Fibroblast of lung (primary cell): ENCODE measurements at regions not wholly inside any gene's neighbourhood (a gene's known extent, or its start where the extent isn't known, plus 50 kb on each side); places are given as distances from the start of the nearest gene placed in this dataset.

Source experiments
- CTCF ChIP-seq, 2 donors: IDR thresholded peaks in 1 of 2; conservative IDR thresholded peaks in 1 of 2; 1 replicate in 1 of 2; 2 replicates in 1 of 2; pipeline ENCODE4 v1.5.1; 2011 to 2012; ENCODE audit warnings: low read length in 2 of 2, control low read depth in 1 of 2, inconsistent platforms in 1 of 2, low read depth in 1 of 2, mild to moderate bottlenecking in 1 of 2
- EZH2 ChIP-seq: IDR thresholded peaks from 2 replicates; pipeline ENCODE4 v1.5.1; 2012; ENCODE audit warnings: low read length, control low read depth, mild to moderate bottlenecking; ENCODE audit errors: missing control alignments

DNA sequence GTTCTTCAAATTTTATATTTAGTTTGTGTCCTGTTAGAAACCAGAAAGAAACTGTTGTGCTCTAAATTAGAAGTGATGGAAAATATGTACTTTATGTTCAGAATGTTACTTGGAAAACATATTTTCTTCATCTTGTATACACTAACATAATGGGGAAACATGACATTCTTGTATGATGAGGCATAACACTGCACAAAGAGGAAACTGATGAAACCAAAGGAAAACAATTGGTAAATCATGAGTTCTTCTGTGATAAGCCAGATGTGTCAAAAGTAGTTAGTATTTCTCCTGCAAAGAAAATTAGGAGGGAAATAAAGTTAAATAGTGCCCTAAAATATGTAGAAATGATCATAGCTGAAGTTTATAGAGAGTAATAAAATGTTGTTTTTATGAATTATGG lies 111.1 kb upstream of the FBN2 start:
- TF ChIP-seq EZH2 (no peak), CTCF (conservative IDR thresholded peaks at IDR 0.05 in 1 of 2, IDR thresholded peaks at IDR 0.05 in 1 of 2; ENCODE audit: low read depth in 1 of 2, low read length in 2 of 2) (no peak)
